ENCODE measurements at regions not wholly inside any gene's neighbourhood (a gene's known extent, or its start where the extent isn't known, plus 50 kb on each side); places are given as distances from the start of the nearest gene placed in this dataset.

- TF ChIP-seq EP300 (IDR thresholded peaks at IDR 0.05) = no peak
- TF ChIP-seq, protein P1, sequence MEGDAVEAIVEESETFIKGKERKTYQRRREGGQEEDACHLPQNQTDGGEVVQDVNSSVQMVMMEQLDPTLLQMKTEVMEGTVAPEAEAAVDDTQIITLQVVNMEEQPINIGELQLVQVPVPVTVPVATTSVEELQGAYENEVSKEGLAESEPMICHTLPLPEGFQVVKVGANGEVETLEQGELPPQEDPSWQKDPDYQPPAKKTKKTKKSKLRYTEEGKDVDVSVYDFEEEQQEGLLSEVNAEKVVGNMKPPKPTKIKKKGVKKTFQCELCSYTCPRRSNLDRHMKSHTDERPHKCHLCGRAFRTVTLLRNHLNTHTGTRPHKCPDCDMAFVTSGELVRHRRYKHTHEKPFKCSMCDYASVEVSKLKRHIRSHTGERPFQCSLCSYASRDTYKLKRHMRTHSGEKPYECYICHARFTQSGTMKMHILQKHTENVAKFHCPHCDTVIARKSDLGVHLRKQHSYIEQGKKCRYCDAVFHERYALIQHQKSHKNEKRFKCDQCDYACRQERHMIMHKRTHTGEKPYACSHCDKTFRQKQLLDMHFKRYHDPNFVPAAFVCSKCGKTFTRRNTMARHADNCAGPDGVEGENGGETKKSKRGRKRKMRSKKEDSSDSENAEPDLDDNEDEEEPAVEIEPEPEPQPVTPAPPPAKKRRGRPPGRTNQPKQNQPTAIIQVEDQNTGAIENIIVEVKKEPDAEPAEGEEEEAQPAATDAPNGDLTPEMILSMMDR (IDR thresholded peaks at IDR 0.05) = no peak
Observed at GRCh38 chr1:194296201-194296600, 1109.8 kb upstream of the B3GALT2 start.
